Activated naive CD8-positive, alpha-beta T cell treated with anti-CD3 and anti-CD28 coated beads, Interleukin-2, amount 50 U/mL, for 16 hours (primary cell): ENCODE measurements at regions not wholly inside any gene's neighbourhood (a gene's known extent, or its start where the extent isn't known, plus 50 kb on each side); places are given as distances from the start of the nearest gene placed in this dataset.

ENCODE experiments used
- DNase-seq: peaks from one replicate; pipeline ENCODE4 v3.0.0-alpha.2; 2020; ENCODE audit warnings: low read depth, low spot score

DNA sequence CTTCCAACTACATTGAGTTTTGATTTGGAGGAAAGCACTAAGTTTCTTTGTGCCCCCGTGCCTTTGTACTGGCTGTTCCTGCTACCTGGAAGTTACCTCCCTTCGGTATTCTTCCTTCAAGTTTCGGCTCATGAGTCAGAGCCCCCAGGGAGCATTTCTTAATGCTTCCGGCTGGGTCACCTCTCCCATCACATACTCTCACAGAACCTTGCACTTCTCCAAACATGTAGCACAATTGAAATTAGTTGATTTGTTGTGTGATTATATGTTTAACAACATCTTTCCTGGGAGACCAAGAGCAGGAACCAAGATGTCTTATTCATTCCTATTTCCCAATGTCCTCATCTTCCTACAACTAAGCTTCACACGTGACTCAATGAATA, 158.6 kb upstream of the CDH5 start:
- DNase-seq: no peak

DNA sequence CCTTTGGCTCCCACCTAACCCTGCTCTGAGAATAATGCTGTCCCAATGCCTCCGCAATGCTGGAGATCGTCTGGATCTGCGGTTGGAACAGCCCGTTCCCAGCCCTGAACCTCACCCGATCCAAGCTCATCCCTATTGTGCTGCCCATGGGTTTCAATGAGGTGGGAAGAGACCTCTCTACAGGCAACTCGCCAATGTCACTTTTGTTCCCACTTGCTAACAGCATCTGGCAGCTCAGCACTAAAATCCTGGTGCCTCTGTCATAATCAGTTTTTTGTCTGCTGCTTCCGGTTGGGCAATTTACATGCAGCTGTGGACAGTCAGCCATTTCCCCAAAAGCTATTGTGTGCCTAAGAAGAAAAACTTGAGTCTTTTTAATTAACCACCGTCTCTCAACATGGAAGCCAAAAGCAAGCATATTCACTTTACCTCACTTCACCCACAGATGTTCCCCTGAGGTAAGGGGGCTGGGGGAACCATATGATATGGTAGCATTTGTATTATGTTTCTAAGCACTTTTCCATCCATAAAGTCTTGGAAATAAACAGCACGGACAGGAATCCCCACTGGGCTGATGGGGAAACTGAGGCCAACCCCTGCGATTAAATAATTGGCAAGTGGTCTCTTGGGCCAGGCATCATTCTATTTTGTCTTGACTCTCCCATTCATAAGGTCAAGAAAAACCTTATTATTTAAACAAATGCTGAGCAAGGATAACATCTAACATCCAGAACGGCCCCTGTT, 159.2 kb upstream of the CDH5 start:
- no peak for DNase-seq

DNA sequence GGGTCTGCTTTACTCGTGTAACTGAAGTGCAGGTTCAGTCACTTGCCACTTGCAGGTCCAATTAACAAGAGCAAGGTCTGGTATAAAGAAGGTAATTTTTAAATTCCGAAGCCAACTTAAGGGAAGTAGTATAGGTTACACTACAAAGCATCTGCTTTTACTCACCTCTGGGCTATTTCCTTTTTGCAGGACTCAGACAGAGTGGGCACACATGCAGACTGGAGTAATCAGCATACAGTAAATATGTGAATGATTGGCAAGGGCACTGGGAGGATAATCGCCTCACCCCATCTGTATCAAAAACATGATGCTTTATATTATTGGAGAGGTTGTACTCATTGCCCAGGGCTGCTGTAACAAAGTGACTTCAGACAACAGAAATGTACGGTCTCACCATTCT, 160.1 kb upstream of the CDH5 start:
- no peak for DNase-seq

DNA sequence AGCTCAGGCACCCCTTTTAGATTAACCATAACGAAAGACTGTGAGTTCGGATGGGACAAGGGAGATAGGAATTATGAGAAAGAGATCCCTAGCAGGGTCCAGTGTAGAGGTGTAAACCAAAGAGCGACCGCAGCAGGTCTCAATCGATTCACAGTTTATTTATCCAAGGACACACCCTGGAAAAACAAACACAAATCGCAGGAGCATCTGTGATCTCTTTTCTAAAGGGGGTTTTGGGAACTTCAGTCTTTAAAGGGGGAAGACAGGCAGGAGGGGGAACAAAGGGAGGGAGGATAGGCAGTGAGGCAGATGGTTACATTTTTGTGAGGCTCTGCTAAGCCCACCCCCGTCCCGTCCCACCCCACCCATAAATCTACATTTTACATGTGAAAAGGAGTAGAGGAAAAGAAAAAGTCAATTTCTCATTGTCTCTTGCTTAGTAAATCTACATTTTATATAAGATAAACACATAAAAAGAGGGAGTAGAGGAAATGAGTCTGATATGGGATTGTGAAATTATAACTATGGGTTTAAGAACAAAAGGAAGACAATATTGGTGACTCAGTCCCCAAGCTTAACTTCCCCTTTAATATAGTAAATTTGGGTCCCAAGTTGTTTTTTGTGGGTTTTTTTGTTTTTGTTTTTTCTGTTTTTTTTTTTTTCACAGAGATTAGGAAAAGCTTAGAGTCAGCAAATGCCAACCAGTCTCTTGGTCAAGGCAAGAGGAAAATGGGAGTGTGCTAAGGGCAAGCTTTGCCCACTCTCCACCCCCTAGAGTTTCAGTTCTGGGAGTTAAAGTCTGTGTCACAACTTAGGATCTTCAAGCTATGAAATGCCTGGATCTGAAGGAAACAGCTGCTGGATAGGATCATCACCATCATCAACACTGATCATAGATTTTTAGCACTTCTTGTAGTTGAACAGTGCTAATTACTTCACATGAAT, 160.9 kb upstream of the CDH5 start:
- no peak for DNase-seq

DNA sequence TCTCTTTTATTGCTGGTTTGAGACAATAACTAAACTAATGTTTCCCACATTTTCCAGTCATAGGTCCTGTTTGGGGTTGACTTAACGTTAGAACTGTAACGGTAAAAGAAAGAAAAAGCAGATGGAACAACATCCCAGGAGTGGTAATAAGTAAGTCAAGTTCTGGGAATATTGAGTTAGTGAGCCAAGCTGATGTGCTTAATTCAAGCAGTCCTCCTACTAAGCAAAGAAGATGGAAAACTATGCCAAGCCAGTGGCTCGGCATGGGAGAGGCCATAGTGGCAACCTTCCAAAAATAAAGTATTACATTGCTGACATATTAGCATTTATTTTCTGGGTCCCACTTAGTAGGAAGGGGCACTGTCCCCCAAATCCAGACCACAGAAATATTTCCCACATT, 161.7 kb upstream of the CDH5 start:
- DNase-seq: no peak

DNA sequence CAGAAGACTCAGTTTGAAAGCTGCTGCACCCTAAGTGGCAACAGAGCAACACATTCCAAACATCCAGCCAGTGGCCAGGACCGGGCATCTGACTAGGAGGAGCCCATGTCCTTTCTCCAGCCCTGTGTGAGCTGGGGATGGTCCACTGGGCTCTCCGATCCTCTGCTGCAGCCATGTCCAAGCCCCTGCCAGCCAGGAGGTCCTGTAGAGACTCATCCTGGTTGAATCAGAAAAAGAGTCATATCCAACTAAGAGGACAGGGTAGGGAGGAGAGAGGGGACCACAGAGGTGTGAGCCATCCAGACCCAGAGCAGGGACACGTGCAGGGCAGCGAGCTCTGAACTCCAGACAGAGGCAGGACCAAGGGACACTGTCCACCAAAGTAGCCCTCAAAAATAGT, 163.0 kb upstream of the CDH5 start:
- no peak for DNase-seq

DNA sequence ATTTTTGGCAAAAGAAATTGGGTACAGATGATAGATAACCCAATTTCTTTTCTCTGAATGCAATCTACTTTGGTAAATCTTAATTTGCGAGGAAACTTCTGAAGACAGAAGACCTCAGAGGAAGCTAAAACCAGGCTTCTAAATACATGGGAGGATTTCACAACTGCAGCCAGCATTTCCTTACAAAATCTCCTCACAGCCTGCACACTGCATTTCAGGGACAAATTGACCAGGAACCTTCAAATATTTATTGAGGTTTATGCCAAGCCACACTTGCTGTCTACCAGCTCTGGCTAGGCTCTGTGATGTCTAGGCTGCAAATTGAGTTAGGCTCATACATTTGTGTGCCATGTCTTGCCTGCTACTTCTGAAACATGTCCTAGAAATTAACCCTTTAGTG, 167.3 kb upstream of the CDH5 start:
- no peak for DNase-seq

DNA sequence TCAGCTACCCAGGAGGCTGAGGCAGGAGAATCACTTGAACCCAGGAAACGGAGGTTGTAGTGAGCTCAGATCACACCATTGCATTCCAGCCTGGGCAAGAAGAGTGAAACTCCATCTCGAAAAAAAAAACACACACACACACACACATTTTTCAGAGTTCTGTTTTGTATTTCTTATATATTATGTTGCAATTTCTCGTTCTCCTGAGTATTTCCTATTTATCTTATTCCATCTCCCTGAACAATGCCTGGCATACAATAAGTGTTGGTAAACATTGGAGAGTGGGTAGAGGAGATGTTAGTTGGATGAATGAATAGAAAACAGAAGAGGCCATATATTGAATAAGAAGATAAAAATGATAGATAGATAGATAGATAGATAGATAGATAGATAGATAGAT, 167.8 kb upstream of the CDH5 start:
- no peak for DNase-seq

DNA sequence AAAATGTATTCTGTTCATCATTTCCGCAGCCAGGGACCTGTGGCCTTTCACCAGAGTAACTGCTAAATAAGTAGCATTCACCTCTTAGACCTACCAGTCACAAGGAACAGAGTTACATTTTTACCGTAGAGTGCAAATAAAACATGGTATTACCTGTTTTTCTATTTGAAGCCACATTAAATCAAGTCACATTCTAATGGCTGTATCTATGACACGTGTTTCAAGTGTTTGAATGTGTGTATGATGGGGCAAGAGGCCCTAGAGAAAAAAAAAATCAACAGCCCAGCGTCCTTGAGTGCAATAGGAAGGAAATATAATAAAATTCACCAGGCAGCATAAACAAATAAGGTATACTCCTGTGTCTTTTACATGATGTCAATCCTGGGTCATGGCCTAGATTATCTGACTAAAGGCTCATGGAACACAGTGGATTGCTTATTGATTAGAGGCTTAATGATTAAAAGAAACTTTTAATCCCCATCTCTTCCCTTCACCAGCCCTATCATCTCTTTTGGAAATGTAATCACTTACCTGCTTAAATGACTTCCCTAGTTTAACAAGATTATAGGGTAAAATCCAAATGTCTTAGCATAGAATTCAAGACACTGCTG, 168.7 kb upstream of the CDH5 start:
- DNase-seq: no peak

DNA sequence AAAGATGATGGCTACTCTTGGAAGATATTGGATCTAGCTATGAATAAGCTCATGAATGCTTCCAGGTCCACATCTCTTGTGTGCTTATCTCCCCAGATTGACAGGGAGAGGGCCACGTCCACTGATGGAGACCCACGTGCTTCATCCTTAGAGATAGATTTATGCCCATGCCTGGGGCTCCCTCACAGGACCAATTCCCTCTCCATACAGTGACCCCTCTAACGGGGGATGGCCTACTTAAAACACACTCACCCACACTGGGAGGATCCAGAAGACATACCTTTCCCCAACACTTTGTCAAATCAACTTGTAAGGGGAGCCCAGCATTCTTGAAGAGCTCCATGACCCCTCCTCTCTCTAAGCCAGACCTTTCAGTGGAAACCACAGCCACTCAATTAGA, 169.7 kb upstream of the CDH5 start:
- no peak for DNase-seq

DNA sequence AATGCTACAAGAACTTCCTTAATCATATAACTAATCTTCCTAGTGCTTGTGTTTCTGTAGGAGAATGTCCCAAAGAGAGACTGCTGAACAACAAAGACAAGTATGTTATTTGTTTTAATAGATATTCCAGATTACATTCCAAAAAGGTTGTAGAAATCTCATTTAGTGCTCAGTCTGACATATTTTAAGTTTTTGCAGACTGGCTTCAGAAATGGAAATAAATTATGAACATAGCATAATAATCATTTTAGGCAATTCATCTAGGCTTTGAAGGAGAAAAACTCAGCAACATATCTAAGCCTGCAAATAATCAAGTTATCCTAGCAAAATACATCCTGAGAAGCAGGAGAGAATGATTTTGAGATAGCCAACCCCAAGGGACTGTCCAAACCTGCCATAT, 171.6 kb upstream of the CDH5 start:
- no peak for DNase-seq

DNA sequence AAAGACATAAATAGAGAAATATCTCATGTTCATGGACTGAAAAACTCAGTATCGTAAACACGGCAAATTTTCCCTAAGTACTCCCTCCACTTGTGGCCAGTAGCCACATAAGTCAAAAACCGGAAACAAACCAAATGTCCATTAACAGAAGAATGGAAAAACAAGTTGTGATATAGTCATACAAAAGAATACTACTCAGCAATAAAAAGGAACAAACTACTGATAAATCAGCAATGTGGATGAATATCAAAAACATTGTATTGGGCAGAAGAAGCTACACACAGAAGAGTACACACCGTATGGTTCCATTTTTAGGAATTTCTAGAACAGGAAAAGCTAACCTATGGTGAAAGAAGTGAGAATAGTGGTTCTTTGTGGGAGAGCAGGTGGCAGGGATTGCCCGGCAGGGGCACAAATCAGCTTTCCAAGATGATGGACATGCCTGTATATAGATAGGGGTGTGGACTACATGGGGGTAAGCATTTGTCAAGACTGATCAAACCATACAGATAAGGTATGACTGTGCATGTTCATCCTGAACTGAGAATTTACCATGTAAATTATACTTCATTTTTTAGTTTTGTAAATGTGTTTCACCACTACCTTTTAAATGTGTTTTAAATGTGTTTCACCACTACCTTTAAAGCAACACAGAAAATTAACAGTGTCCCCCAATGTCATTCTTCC, 172.8 kb upstream of the CDH5 start:
- no peak for DNase-seq

DNA sequence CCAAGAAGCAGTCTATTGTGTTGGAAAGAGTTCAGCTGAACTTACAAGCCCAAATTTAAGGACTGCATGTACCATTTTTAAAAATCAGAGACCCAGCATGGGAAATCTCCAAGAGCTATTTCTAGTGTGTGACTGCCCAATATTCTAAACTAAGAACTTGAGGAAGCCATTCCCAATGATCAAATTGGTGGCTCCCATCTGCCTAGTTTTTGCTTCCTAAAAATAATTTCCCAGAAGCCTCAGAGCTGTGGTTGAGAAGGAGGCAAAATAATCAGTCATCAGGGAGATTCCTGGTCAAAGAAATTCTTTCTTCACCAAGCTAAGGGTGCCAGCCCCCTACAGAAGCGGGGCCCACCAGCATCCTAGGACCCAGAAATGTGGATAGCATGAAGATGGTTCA, 176.1 kb upstream of the CDH5 start:
- no peak for DNase-seq

DNA sequence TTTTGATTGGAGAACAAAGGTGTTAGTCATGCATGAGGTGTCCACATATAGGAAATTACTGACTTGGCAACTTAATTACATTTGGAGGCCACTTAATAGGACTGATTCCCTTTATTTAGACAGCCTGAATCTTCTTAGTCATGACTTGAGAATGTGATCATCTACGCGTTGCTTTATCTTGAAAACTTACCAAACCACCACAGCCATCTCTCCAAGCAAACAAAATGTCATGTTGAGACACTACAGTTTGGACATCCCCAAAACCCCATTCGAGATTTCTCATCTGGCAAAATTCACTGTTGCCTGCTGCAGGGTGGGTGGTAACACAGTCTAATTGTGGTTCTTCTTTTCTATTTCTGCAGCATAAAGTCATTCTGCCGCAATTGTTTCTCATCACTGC, 176.5 kb upstream of the CDH5 start:
- no peak for DNase-seq

DNA sequence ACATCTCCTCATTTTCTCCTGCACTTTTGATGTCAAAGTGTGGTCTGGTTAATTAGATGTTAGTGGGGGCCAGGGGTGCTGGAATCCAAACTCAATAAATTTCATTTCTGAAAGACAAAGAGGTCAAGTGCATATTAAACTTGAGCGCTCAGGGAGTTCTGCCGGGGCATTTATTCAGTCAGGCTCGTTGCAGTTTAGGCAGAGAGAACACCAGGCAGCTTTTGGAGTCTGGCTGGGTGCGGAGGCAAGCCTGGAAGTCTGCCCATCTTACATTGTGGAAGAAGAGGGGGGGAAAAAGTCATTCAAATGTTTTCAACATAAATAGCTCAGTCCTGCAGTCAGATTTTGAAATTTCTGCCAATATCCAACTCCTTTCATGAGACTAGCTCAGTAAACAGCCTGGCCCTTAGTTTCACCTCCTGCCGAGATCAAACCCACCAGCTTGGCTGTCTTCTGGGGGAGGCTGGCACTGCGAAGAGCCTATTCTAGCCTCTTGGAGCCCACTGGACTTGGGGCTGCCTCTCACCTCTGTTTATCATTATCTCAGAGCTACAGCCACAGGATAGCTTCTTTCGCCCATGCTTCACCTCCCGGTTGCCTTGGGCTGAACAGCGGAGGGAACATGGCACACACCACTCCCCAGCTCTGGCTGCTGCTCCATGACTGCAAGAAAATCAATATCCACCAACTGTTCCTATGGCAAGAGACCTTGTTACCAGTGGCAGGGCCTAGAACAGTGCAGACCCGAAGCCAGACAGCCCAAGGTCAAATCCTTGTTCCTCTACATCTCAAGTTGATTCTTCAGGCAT, 177.4 kb upstream of the CDH5 start:
- no peak for DNase-seq

DNA sequence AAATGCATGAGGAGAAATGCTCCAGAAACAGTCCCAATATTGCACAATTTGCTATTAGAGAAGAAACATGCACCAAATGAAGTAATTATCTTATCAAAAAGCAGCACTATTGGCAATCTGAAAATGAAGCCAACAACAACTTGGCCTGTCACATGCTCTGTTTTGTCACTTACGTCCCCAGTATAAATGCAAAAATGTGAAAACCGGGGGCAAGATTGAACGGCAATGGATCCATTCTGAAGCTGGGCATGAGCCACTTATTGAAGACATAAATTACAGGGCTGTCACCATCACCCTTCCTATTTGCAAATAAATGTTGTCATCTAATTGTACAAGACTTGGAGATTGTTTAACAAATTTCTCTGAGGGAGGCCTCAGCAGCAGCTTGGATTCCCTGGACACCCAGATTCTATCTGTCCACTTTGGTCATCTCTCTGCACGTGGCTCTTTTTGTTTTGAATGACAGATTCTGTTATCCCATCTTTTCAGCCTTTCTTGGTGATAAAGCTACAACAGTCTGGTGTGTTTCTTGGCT, 180.2 kb upstream of the CDH5 start:
- no peak for DNase-seq

DNA sequence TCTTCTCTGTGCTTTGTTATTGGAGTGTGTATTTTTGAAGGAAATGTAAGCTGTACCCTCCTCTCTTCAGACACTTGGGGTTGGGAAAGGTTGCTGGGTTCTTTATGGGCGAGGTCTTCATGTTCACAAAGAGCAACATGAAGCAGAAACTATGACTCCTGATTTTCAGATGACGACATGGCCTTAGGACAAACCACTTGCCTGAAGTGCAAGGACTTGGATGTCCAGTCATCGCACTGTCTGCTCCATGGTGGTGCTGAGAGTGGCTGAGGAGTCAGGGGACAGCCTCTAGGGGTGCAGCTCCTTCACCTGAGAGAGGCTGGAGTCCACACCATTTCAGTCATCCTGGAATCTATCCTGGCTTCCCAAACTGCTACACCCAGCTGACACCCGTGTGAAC, 183.9 kb upstream of the CDH5 start:
- DNase-seq: no peak

DNA sequence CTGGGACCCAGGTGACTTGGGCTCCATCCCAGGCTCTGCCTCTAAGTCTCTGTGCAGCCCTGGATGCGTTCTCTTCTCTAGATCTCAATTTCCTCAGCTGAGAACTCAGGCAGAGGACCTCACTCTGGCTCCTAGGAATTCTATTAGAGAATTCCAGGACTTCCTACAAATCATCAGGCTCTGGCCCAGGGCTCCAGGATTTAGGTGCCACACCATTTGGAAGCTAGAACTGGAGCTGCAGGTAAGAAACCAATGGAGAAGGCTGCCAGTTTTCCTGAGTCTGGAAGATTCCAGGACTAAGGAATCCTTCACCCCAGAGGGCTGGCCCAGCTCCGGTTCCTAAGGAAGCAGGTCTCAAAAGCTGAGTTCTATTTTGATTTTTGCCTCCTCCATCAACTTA, 189.8 kb upstream of the CDH5 start:
- DNase-seq: no peak

DNA sequence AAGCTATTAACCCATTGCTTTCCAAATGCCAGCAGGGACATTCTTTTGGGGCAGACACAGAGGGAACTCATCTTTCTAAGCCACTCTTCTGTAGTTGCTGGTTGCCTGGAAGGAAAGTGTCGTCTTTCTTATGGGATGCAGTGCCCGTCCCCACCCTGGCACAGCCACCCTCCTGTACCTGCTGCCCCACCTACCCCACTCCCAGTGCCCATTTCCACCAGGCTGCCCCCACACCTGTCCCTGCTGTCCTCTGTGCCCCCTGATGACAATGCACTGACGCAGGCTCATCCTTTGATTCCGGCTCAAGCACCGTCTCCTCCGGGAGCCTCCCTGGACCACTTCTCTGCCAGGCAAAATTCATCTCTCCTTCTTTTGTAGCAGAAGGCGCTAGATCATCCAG, 190.4 kb upstream of the CDH5 start:
- no peak for DNase-seq

DNA sequence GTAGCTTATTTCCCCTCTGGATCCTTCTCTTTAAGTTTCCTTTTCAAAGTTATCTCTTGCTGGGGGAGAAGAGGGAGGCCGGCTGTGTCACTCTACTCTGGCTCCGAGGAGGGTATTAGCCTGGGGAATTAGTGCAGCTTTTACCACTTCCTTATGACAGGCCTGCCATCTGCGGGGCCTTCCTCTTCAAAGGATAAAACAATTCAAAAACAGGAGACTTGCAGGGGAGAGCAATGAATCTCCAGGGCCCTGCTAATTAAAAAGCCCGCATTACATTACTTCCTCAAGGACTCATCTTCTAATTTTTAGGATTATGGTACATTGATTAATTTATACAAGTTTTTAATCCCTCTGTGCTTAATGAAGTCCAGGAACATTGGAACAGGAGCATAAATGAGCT, 190.9 kb upstream of the CDH5 start:
- DNase-seq: no peak

DNA sequence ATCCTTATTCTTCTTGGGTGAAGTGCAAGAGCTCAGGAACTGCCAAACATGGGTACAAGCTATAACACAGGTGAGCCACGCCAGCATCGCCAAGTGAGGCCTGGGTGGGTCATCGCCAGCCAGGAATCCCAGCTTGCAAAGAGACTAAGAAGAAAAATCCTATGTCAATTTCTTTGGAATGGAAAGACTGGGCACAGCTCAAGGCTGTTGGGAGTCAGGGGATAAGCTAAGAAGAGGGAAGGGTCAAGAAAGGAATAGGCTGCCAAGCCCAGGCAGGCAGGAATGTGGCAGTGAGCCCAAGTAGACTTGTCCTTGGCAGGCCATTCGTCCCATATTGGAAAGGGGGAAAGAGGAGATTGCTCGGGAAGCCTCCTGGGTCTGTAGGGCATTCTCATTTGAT, 191.4 kb upstream of the CDH5 start:
- DNase-seq: no peak
